ENCODE measurements at regions not wholly inside any gene's neighbourhood (a gene's known extent, or its start where the extent isn't known, plus 50 kb on each side); places are given as distances from the start of the nearest gene placed in this dataset.

DNA sequence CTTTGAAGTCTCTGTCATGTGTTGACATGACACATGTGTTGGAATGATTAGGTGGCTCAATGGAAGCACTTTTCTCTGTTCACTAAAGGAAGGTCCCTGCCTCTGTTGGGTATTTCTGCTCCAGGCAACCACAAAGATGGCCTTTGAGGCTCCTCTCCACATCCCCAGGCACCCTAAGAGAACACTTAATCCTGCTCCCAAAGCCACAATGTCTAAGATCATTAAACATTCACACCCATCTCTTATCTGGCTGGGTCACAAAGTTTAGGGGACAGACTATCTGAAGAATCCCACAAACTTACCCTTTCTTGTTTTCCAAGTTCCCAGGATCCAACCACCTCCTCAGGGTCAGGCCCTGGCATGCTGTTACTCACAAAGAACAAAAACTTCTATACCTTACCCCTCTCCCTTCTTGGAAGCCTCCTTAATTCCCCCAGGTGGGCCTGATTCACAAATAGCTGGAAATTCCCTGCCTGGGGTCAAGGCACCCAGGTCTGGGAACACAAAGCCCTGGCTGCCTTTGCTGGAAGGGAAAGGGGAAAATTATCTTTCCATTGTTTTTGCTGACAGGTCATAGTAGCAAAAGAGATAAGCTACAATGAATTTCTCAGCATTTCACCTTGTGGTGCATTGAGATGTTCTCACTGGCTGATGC lies 333.7 kb downstream of the PCNX1 start:
- H3K9me3 Mint-ChIP-seq: no peaks in the 10 kb centered on the region
- H3K4me3 Mint-ChIP-seq: no peak overlapping the region
- H3K27ac Mint-ChIP-seq: peak overlapping the region in 2 of 7 donors; percentile 6 to 19

DNA sequence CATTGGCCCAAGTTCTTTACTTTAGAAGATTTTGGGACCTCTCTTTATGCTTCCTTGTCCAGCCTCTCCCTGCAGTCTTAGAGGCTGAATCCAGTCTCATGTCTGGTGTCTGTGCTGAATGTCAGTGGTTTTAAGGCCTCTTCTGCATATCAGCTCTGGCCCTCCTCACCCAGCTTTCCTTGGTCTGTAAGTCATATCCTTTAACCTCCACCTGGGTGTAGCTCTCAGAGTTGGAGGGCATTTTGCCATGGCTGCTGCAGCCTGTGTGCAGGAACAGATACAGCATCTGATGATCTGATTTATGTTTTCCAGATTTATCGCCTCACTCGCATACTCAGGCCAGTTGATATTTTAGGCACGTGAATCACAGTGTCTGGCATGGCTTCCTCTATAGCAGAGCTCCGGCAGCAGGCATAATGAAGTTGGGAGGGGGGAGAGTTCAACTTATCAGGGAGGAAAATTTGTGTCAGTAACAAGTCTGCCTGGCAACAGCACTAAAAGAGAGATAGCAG lies 335.0 kb downstream of the PCNX1 start:
- Histone ChIP-seq H3K27me3 (ENCODE audit: insufficient read depth, low read length) (no peaks in the 10 kb centered on the region), H3K4me1 (ENCODE audit: insufficient read depth, low read length) (peaks cover 23% of the 10 kb centered on the region), H3K27ac (ENCODE audit: low read depth, low read length) (no peak overlapping the region), H3K9me3 (ENCODE audit: control insufficient read depth in 1 of 2, low read length in 2 of 2) (no peaks in the 10 kb centered on the region), H3K4me3 (ENCODE audit: low read length in 2 of 2) (no peak overlapping the region), H3K36me3 (ENCODE audit: insufficient read depth, low read length) (no peaks in the 10 kb centered on the region)
- ChIA-PET POLR2A (ENCODE audit: partially characterized antibody) (no interaction called here), CTCF (ENCODE audit: partially characterized antibody) (no interaction called here)
- H3K9me3 Mint-ChIP-seq: peaks cover 0 to 7% (median 3%) of the 10 kb centered on the region in 8 donors
- H3K4me3 Mint-ChIP-seq: no peak overlapping the region
- DNase-seq: no peak
- intact Hi-C loops (cut with micrococcal nuclease): no loop called here
- peaks cover 0 to 4% of the 10 kb centered on the region in 2 donors for H3K36me3 Mint-ChIP-seq
- no peak overlapping the region for H3K27ac Mint-ChIP-seq
- H3K27me3 Mint-ChIP-seq: peaks cover 0 to 3% of the 10 kb centered on the region in 2 donors
- peaks cover 17 to 30% (median 22%) of the 10 kb centered on the region in 4 donors for H3K4me1 Mint-ChIP-seq

More for the DNA sequence above, 333.7 kb downstream of the PCNX1 start:
- H3K36me3 Mint-ChIP-seq: no peaks in the 10 kb centered on the region
- no peak overlapping the region for H3K4me3 ChIP-seq (ENCODE audit: low read length in 2 of 2)
- ChIA-PET CTCF (ENCODE audit: partially characterized antibody) (no interaction called here), POLR2A (ENCODE audit: partially characterized antibody) (no interaction called here)
- no peaks in the 10 kb centered on the region for H3K27me3 ChIP-seq (ENCODE audit: insufficient read depth, low read length)
- DNase-seq: no peak
- peaks cover 7 to 17% (median 11%) of the 10 kb centered on the region in 4 donors for H3K4me1 Mint-ChIP-seq
- intact Hi-C loops (cut with micrococcal nuclease): no loop called here
- H3K27ac ChIP-seq (ENCODE audit: low read depth, low read length): no peak overlapping the region
- peaks cover 10% of the 10 kb centered on the region for H3K4me1 ChIP-seq (ENCODE audit: insufficient read depth, low read length)
- no peaks in the 10 kb centered on the region for H3K36me3 ChIP-seq (ENCODE audit: insufficient read depth, low read length)
- peaks cover 0 to 3% of the 10 kb centered on the region in 2 donors for H3K27me3 Mint-ChIP-seq
- no peaks in the 10 kb centered on the region for H3K9me3 ChIP-seq (ENCODE audit: control insufficient read depth in 1 of 2, low read length in 2 of 2)

DNA sequence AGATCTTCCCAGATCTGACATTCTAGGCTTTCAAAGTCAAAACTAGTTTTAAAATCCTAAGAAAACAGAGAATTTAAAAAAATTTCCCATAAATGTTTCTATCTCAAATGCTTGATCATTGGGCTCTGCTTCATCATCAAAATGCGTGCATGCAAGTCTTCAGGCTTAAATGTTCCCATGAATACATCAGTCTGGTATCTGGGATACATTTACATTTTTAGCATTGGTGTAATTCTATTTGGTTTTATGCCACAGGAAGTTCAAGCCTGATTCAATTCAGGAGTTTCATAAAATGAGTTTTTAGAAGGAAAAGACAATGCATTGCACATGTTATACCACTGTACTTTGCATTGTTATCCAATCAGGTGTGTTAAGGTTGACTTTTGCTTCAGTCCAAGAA lies 336.4 kb downstream of the PCNX1 start:
- Histone ChIP-seq H3K27me3 (ENCODE audit: insufficient read depth, low read length) (no peaks in the 10 kb centered on the region), H3K4me1 (ENCODE audit: insufficient read depth, low read length) (peaks cover 27% of the 10 kb centered on the region), H3K27ac (ENCODE audit: low read depth, low read length) (no peak overlapping the region), H3K9me3 (ENCODE audit: control insufficient read depth in 1 of 2, low read length in 2 of 2) (no peaks in the 10 kb centered on the region), H3K36me3 (ENCODE audit: insufficient read depth, low read length) (no peaks in the 10 kb centered on the region), H3K4me3 (ENCODE audit: low read length in 2 of 2) (no peak overlapping the region)
- DNase-seq: no peak
- Mint-ChIP-seq H3K36me3 (peaks cover 0 to 10% of the 10 kb centered on the region in 2 donors), H3K4me1 (peaks cover 25 to 40% (median 29%) of the 10 kb centered on the region in 4 donors), H3K27me3 (no peaks in the 10 kb centered on the region), H3K9me3 (peaks cover 0 to 17% (median 9%) of the 10 kb centered on the region in 8 donors), H3K4me3 (no peak overlapping the region), H3K27ac (peak overlapping the region in 1 of 7 donors; percentile 47)
- ChIA-PET CTCF (ENCODE audit: partially characterized antibody) (no interaction called here), POLR2A (ENCODE audit: partially characterized antibody) (no interaction called here)
- intact Hi-C loops (cut with micrococcal nuclease): no loop called here

DNA sequence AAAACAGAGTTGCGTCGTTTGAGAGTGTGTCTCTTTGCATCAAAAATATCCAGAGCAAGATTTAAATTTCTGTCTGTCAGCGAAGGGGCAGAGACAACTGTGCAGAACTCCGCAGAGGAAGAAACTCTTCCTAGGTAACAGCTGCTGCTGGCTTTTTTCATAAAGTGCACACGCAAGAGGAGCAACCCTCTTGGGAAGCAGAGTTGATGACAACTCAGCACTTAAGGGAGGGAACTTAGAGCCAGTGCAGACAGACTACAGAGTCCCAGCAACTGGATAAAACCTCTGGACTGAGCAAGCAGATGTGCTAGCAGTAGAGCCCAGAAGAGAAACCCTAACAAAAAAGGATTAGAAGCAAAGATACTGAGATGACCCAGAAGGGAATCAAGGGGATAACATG lies 337.1 kb downstream of the PCNX1 start:
- DNase-seq: no peak
- ChIA-PET POLR2A (ENCODE audit: partially characterized antibody) (no interaction called here), CTCF (ENCODE audit: partially characterized antibody) (no interaction called here)
- intact Hi-C loops (cut with micrococcal nuclease): no loop called here
- Histone ChIP-seq H3K27ac (ENCODE audit: low read depth, low read length) (no peak overlapping the region), H3K4me1 (ENCODE audit: insufficient read depth, low read length) (peaks cover 27% of the 10 kb centered on the region), H3K27me3 (ENCODE audit: insufficient read depth, low read length) (no peaks in the 10 kb centered on the region), H3K9me3 (ENCODE audit: control insufficient read depth in 1 of 2, low read length in 2 of 2) (no peaks in the 10 kb centered on the region), H3K4me3 (ENCODE audit: low read length in 2 of 2) (no peak overlapping the region), H3K36me3 (ENCODE audit: insufficient read depth, low read length) (no peaks in the 10 kb centered on the region)
- Mint-ChIP-seq H3K4me3 (no peak overlapping the region), H3K27ac (peak overlapping the region in 1 of 7 donors; percentile 19), H3K4me1 (peaks cover 25 to 40% (median 29%) of the 10 kb centered on the region in 4 donors), H3K36me3 (peaks cover 0 to 10% of the 10 kb centered on the region in 2 donors), H3K9me3 (peaks cover 0 to 17% (median 9%) of the 10 kb centered on the region in 8 donors), H3K27me3 (no peaks in the 10 kb centered on the region)

GRCh38 chr14:71245659-71246361 lies 338.6 kb downstream of the PCNX1 start:
- Mint-ChIP-seq H3K4me3 (peak overlapping the region in 5 of 8 donors; percentile 36 to 59 (median 50)), H3K4me1 (peaks cover 27 to 40% (median 34%) of the 10 kb centered on the region in 4 donors), H3K27ac (peak overlapping the region; percentile 58 to 95 (median 86)), H3K27me3 (no peaks in the 10 kb centered on the region), H3K9me3 (peaks cover 0 to 17% (median 9%) of the 10 kb centered on the region in 8 donors), H3K36me3 (peaks cover 0 to 10% of the 10 kb centered on the region in 2 donors)
- peak in 4 of 5 donors; percentile 9 to 26 (median 14) for DNase-seq
- ChIA-PET CTCF (ENCODE audit: partially characterized antibody) (interaction anchor here (1.0 kb wide), 1 partner anchor 9 kb away, joined by 4 read pairs; no protein-coding TSS in a partner anchor), POLR2A (ENCODE audit: partially characterized antibody) (interaction anchor here (1.0 to 1.5 kb wide), 3 partner anchors 16 to 76 kb away, joined by 3 to 4 read pairs (median 4); no protein-coding TSS in a partner anchor)
- H3K36me3 ChIP-seq (ENCODE audit: insufficient read depth, low read length): no peaks in the 10 kb centered on the region
- peaks cover 27% of the 10 kb centered on the region for H3K4me1 ChIP-seq (ENCODE audit: insufficient read depth, low read length)
- intact Hi-C loops (cut with micrococcal nuclease): no loop called here
- H3K9me3 ChIP-seq (ENCODE audit: control insufficient read depth in 1 of 2, low read length in 2 of 2): no peaks in the 10 kb centered on the region
- H3K27me3 ChIP-seq (ENCODE audit: insufficient read depth, low read length): no peaks in the 10 kb centered on the region
- H3K4me3 ChIP-seq (ENCODE audit: low read length in 2 of 2): no peak overlapping the region
- H3K27ac ChIP-seq (ENCODE audit: low read depth, low read length): no peak overlapping the region

DNA sequence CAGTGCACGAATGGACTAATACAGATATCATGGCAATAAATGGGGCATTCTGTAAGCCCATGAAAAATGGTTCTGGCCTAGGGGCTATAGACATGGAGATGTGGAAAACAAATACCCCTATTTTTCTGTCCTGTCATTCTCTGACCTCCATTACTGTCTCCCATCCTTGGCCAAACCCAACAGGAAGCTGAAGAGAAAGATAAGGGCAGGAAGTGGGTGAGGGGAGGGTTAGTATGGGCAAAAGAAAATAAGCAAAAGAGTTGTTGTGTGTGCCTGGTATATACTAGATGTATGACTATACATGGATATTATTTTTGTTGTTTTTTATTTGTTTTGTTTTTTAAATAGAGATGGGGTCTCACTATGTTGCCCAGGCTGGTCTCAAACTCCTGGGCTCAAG lies 339.3 kb downstream of the PCNX1 start:
- Mint-ChIP-seq H3K27me3 (no peaks in the 10 kb centered on the region), H3K27ac (peak overlapping the region; percentile 65 to 95 (median 88)), H3K4me1 (peaks cover 27 to 40% (median 34%) of the 10 kb centered on the region in 4 donors), H3K9me3 (peaks cover 0 to 17% (median 9%) of the 10 kb centered on the region in 8 donors), H3K4me3 (peak overlapping the region in 7 of 8 donors; percentile 14 to 69 (median 50)), H3K36me3 (peaks cover 0 to 10% of the 10 kb centered on the region in 2 donors)
- Histone ChIP-seq H3K36me3 (ENCODE audit: insufficient read depth, low read length) (no peaks in the 10 kb centered on the region), H3K27ac (ENCODE audit: low read depth, low read length) (no peak overlapping the region), H3K4me3 (ENCODE audit: low read length in 2 of 2) (no peak overlapping the region), H3K27me3 (ENCODE audit: insufficient read depth, low read length) (no peaks in the 10 kb centered on the region), H3K4me1 (ENCODE audit: insufficient read depth, low read length) (peaks cover 27% of the 10 kb centered on the region), H3K9me3 (ENCODE audit: control insufficient read depth in 1 of 2, low read length in 2 of 2) (no peaks in the 10 kb centered on the region)
- no peak for DNase-seq
- POLR2A ChIA-PET (ENCODE audit: partially characterized antibody): interaction anchor here (0.6 to 1.5 kb wide), 4 partner anchors 16 to 75 kb away, joined by 3 to 4 read pairs (median 4); no protein-coding TSS in a partner anchor
- CTCF ChIA-PET (ENCODE audit: partially characterized antibody): interaction anchor here (1.0 kb wide), 1 partner anchor 9 kb away, joined by 4 read pairs; no protein-coding TSS in a partner anchor
- intact Hi-C loops (cut with micrococcal nuclease): no loop called here

GRCh38 chr14:71247106-71247505 lies 339.8 kb downstream of the PCNX1 start:
- H3K27ac Mint-ChIP-seq: peak overlapping the region in 6 of 7 donors; percentile 65 to 95 (median 83)
- H3K4me3 Mint-ChIP-seq: peak overlapping the region in 5 of 8 donors; percentile 20 to 77 (median 66)
- Histone ChIP-seq H3K9me3 (ENCODE audit: control insufficient read depth in 1 of 2, low read length in 2 of 2) (no peaks in the 10 kb centered on the region), H3K4me1 (ENCODE audit: insufficient read depth, low read length) (peaks cover 27% of the 10 kb centered on the region), H3K27me3 (ENCODE audit: insufficient read depth, low read length) (no peaks in the 10 kb centered on the region), H3K4me3 (ENCODE audit: low read length in 2 of 2) (no peak overlapping the region), H3K27ac (ENCODE audit: low read depth, low read length) (no peak overlapping the region), H3K36me3 (ENCODE audit: insufficient read depth, low read length) (no peaks in the 10 kb centered on the region)
- no peaks in the 10 kb centered on the region for H3K27me3 Mint-ChIP-seq
- H3K4me1 Mint-ChIP-seq: peaks cover 27 to 40% (median 34%) of the 10 kb centered on the region in 4 donors
- H3K36me3 Mint-ChIP-seq: peaks cover 0 to 10% of the 10 kb centered on the region in 2 donors
- DNase-seq: no peak
- ChIA-PET POLR2A (ENCODE audit: partially characterized antibody) (interaction anchor here (0.6 to 1.5 kb wide), 2 partner anchors 17 to 74 kb away, joined by 3 to 4 read pairs; no protein-coding TSS in a partner anchor), CTCF (ENCODE audit: partially characterized antibody) (no interaction called here)
- peaks cover 0 to 17% (median 9%) of the 10 kb centered on the region in 8 donors for H3K9me3 Mint-ChIP-seq
- intact Hi-C loops (cut with micrococcal nuclease): no loop called here

Measured in CD4-positive, alpha-beta memory T cell (primary cell).